Vagina (tissue), 2 donors: ENCODE measurements at regions not wholly inside any gene's neighbourhood (a gene's known extent, or its start where the extent isn't known, plus 50 kb on each side); places are given as distances from the start of the nearest gene placed in this dataset.

Experiments
- DNase-seq, 2 donors: peaks; one replicate each; pipeline ENCODE4 v3.0.0-alpha.2; 2017; ENCODE audit errors: extremely low spot score in 2 of 2
- H3K27ac ChIP-seq: fragments of 200-600 bp; sonication (generic); one replicate; pipeline ENCODE4 v1.5.1; 2019
- H3K27me3 ChIP-seq: fragments of 200-600 bp; sonication (generic); one replicate; pipeline ENCODE4 v1.5.1; 2019
- H3K36me3 ChIP-seq, 2 donors: fragments of 200-600 bp; sonication (generic); one replicate each; pipeline ENCODE4 v1.5.1; 2017 to 2019
- H3K4me1 ChIP-seq: fragments of 200-600 bp; sonication (generic); one replicate; pipeline ENCODE4 v1.5.1; 2019
- H3K4me3 ChIP-seq, 2 donors: fragments of 200-600 bp; sonication (generic); 1 replicate in 1 of 2; 2 replicates in 1 of 2; pipeline ENCODE4 v1.5.1; 2016 to 2019
- H3K9me3 ChIP-seq: fragments of 200-600 bp; sonication (generic); one replicate; pipeline ENCODE4 v1.5.1; 2019
- POLR2A ChIP-seq, 2 donors: fragments of 450-650 bp; IDR thresholded peaks; one replicate each; pipeline ENCODE4 v1.6.1; 2017; ENCODE audit warnings: antibody characterized with exemption in 2 of 2, mild to moderate bottlenecking in 2 of 2, moderate library complexity in 2 of 2
- POLR2AphosphoS5 ChIP-seq, 2 donors: sonication (generic); formaldehyde crosslinking; IDR thresholded peaks; one replicate each; pipeline ENCODE4 v1.9.0; 2017; ENCODE audit warnings: antibody characterized with exemption in 2 of 2, mild to moderate bottlenecking in 2 of 2, low read depth in 1 of 2; ENCODE audit not compliant: insufficient read depth in 1 of 2
- intact Hi-C: fragments of 100-400 bp; cut with DNase I; formaldehyde crosslinking; loops from one replicate; pipeline ENCODE4 v1.15.1; 2023
- TF ChIP-seq, protein P1 (sequence below), 3 experiments: fragments of 450-650 bp in 2 of 3; fragments of 200-600 bp in 1 of 3; sonication (generic) in 1 of 3; IDR thresholded peaks; one replicate each; pipeline ENCODE4 v1.5.1; 2017 to 2019; ENCODE audit warnings: antibody characterized with exemption in 3 of 3, mild to moderate bottlenecking in 2 of 3, moderate library complexity in 2 of 3

DNA sequence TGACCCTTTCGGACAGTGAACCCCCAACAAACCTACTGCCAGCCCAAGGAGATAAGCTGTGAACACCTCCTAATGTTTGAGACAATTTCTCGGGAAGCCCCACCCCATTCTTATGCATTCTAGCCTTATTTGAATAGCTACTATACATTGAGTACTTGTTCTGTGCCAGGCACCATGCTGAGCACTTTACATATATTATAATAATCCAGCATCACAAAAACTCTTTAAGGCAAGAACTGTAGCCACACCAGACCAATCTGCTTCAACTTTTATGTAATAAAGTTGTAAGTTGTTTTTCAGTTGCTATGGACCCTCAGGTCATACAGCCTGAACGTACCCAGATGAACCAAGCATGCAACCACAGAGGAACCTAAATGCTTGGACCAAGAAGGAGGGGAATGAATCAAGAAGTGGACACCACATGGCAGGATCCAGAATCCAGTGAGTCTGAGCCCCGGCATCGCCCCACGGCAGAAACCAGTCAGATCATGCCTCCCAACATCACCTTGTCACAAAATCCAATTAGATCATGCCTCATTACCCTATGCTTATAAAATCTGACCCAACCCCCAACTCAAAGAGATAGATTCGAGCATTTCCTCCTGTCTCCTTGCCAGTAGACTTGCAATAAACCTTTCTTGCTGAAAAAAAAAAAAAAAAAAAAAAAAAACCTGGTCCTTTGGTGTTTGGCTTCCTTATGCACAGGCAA, 225.0 kb downstream of the QDPR start:
- no peak for DNase-seq

DNA sequence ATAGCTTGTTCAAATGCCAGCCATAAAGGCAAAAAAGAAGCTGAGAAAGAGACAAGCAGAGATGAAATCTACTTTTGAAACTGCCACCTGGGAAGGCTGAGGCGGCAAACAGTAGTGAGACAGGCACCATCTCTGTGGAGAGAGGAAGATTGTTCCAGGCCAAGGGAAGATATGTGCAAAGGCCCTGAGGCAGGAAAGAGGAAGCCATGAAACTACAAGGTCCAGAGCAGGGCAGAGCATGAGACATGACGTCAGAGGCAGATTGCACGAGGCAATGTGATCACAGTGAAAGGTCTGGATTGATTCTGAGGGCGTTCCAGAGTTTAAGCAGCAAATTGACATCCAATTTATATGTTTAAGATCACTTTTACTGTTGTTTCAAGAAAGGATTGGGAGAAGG, 226.1 kb downstream of the QDPR start:
- intact Hi-C loops = no loop called here

More for the DNA sequence above, 225.0 kb downstream of the QDPR start:
- no peak overlapping the region for H3K4me3 ChIP-seq
- no peaks in the 10 kb centered on the region for H3K4me1 ChIP-seq
- TF ChIP-seq POLR2A (IDR thresholded peaks at IDR 0.05) (no peak), POLR2AphosphoS5 (IDR thresholded peaks at IDR 0.05; ENCODE audit: insufficient read depth in 1 of 2, low read depth in 1 of 2) (no peak)
- TF ChIP-seq, protein P1, sequence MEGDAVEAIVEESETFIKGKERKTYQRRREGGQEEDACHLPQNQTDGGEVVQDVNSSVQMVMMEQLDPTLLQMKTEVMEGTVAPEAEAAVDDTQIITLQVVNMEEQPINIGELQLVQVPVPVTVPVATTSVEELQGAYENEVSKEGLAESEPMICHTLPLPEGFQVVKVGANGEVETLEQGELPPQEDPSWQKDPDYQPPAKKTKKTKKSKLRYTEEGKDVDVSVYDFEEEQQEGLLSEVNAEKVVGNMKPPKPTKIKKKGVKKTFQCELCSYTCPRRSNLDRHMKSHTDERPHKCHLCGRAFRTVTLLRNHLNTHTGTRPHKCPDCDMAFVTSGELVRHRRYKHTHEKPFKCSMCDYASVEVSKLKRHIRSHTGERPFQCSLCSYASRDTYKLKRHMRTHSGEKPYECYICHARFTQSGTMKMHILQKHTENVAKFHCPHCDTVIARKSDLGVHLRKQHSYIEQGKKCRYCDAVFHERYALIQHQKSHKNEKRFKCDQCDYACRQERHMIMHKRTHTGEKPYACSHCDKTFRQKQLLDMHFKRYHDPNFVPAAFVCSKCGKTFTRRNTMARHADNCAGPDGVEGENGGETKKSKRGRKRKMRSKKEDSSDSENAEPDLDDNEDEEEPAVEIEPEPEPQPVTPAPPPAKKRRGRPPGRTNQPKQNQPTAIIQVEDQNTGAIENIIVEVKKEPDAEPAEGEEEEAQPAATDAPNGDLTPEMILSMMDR (IDR thresholded peaks at IDR 0.05) = no peak
- no peaks in the 10 kb centered on the region for H3K27me3 ChIP-seq
- no peaks in the 10 kb centered on the region for H3K9me3 ChIP-seq
- H3K36me3 ChIP-seq = no peaks in the 10 kb centered on the region
- intact Hi-C loops = no loop called here
- H3K27ac ChIP-seq = no peak overlapping the region

DNA sequence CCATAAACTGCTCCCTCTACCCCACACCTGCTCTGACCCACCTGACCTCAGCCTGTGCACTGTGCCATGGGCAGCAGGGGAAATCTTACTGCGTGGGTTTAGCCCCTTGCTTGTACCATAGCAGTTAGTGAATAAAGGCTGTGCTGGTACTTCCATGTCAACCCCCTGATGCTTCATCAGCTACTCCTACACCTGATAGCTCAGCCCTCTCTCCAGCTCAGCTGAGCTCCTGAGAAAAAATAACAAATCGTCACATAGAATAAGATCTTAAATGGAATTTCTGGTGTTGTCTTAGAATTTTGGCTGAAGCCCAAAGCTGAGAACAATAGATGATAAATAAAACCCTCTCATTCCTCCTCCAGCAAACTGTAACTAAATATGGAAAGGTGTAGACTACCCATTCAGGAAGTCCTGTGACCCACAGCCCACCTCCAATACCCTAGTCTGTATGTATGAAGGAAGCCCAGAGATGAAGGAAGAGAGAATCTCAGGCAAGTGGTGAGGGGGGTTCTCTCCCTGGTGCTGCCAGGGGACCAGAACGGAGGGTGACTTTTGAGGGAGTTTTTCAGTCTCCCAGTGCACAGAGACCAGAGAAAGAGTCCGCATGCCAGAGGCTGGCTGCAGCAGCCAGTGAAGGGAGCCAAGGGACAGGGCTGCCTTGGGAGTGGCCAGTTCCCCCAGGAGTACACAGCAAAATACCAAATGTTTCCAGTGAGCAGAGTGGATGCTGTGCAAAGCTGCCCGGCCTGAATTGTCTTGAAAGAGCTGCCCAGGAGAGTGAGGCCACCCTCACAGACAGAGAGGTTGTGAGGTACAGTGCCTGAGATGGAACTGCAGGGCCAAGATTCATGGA, 227.3 kb downstream of the QDPR start:
- intact Hi-C loops = no loop called here
- Histone ChIP-seq H3K9me3 (no peaks in the 10 kb centered on the region), H3K36me3 (no peaks in the 10 kb centered on the region), H3K27ac (no peak overlapping the region), H3K27me3 (no peaks in the 10 kb centered on the region), H3K4me3 (no peak overlapping the region), H3K4me1 (no peaks in the 10 kb centered on the region)
- no peak for TF ChIP-seq POLR2A (IDR thresholded peaks at IDR 0.05)
- TF ChIP-seq POLR2AphosphoS5 (IDR thresholded peaks at IDR 0.05; ENCODE audit: insufficient read depth in 1 of 2, low read depth in 1 of 2) = no peak
- no peak for DNase-seq

More for the DNA sequence above, 226.1 kb downstream of the QDPR start:
- Histone ChIP-seq H3K4me1 (no peaks in the 10 kb centered on the region), H3K27me3 (no peaks in the 10 kb centered on the region), H3K36me3 (no peaks in the 10 kb centered on the region), H3K9me3 (no peaks in the 10 kb centered on the region), H3K27ac (no peak overlapping the region), H3K4me3 (no peak overlapping the region)
- no peak for DNase-seq
- TF ChIP-seq, protein P1 (IDR thresholded peaks at IDR 0.05) = no peak
- TF ChIP-seq POLR2AphosphoS5 (IDR thresholded peaks at IDR 0.05; ENCODE audit: insufficient read depth in 1 of 2, low read depth in 1 of 2) (no peak), POLR2A (IDR thresholded peaks at IDR 0.05) (no peak)

DNA sequence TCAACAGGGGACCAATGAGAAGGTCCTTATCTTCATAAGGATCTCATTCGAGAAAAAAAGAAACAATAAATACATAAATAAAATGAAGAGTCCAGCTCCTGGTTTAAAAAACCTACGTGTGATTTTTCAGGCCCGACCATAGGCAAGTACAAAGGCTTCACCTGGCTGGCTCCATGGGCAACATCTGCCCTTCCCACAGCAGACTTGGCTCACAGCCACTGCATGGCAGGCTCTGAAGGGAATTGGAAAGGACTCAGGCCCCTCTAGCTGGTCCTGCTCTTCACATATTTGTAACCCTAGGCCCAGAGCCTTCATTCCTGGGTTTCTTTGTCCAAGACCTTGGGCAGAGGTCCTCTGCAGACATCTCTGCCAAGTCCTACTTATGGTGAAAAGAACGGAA, 228.1 kb downstream of the QDPR start:
- H3K36me3 ChIP-seq = no peaks in the 10 kb centered on the region
- H3K4me1 ChIP-seq = no peaks in the 10 kb centered on the region
- no peaks in the 10 kb centered on the region for H3K27me3 ChIP-seq
- no peak overlapping the region for H3K27ac ChIP-seq
- no peaks in the 10 kb centered on the region for H3K9me3 ChIP-seq
- H3K4me3 ChIP-seq = no peak overlapping the region
- DNase-seq = no peak
- intact Hi-C loops = no loop called here
- TF ChIP-seq, protein P1 (IDR thresholded peaks at IDR 0.05) = no peak
- TF ChIP-seq POLR2AphosphoS5 (IDR thresholded peaks at IDR 0.05; ENCODE audit: insufficient read depth in 1 of 2, low read depth in 1 of 2) = no peak
- TF ChIP-seq POLR2A (IDR thresholded peaks at IDR 0.05) = no peak

- no peak overlapping the region for H3K27ac ChIP-seq
- DNase-seq = no peak
- TF ChIP-seq, protein P1 (IDR thresholded peaks at IDR 0.05) = no peak
- TF ChIP-seq POLR2AphosphoS5 (IDR thresholded peaks at IDR 0.05; ENCODE audit: insufficient read depth in 1 of 2, low read depth in 1 of 2) = no peak
- TF ChIP-seq POLR2A (IDR thresholded peaks at IDR 0.05) = no peak
- intact Hi-C loops = no loop called here
- H3K36me3 ChIP-seq = no peaks in the 10 kb centered on the region
- no peaks in the 10 kb centered on the region for H3K27me3 ChIP-seq
- H3K9me3 ChIP-seq = no peaks in the 10 kb centered on the region
- no peak overlapping the region for H3K4me3 ChIP-seq
- H3K4me1 ChIP-seq = no peaks in the 10 kb centered on the region
Observed at GRCh38 chr4:17283251-17283650, 228.6 kb downstream of the QDPR start.
